ENCODE measurements at regions not wholly inside any gene's neighbourhood (a gene's known extent, or its start where the extent isn't known, plus 50 kb on each side); places are given as distances from the start of the nearest gene placed in this dataset.
"Not testable (repeated sequence)": the region's sequence is repeated elsewhere in the genome, so short reads cannot be mapped to it uniquely, and the experiment has no call there.

DNA sequence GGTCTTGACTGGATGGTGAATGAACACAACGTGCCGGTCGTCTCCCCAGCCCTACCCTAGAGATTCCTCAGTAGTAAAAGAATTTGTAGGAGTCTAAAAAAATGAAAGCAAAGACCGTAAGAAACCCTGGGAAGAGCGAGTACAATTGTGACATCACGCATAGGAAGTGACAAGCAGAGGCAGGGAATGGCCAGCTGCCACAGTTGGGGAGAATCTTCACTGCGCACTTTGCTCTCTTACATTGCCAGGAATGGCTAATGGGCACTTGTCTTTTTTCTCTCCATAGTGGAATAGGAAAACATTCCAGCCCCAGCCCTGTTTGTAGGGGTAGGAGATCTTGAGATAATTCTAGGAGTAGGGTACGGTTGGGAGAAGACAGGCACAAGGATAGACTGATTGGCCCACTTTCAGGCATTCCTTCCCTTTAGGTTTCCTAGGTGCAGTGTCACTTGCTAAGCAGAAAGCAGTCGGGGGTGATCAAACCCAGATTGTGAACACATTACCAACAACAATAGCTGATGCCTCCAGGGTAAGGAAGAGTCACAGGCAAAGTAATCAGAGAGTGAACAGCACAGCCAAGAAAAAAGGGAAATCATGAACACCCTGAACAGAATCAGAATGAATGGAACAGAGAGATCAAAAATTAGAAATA is 302.7 kb downstream of the MAN2A1 start:
- DNase-seq, result no peak

DNA sequence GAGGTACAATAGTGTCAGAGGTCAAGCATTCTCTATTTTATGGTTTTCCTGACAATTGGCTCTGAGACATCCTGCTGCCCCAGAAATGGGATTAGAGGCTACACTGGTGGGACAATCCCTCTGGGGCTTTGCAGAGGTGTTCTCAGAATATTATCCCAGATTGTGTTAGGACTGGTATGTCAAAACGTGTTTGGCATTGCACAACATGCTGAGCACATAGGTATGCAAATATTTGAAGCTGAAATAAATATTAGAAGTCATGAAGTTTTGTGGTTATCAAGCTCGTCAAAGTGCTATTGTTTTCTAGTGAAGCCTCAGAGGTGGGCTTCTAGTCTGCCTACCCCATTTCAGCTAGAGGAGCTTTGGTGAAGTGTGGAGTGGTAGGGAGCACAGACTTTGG is 304.4 kb downstream of the MAN2A1 start:
- no peak for DNase-seq

DNA sequence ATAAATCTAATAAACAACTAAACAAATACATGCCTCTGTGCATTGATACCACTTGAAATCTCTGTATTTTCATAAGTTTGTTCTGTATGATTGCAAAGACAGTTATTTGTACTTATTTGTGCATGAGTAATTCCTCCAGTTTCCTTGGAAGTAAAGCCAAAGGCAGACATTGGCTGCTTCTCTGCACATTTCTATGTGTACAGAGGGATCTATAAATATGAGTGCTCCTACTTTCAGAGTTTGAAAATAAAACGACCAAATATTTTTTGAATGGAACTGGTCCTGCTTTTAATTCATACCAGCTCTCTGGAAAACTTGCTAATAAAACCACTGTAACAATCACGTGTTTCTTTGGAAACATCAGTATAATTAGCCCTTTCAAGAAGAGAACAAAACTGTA is 306.5 kb downstream of the MAN2A1 start:
- DNase-seq, result no peak

DNA sequence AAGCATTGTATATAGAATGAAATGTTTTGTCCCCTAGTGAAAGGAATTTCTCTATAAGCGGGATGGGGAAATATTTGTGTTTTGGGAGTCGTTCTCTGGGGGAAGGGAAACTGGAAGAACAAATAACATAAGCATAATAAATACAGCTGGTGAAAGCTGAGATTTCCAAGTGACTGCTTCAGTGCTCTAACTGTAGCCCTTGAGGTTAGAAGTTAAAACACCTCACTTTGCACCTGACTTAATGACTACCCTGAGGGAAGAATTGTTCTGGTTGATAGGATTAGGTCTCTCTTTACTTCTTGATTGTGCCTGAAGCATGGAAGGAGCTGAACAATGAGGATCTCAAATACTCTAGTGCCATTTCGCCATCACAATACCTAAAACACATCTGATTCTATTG is 307.4 kb downstream of the MAN2A1 start:
- DNase-seq, result peak; percentile 9

DNA sequence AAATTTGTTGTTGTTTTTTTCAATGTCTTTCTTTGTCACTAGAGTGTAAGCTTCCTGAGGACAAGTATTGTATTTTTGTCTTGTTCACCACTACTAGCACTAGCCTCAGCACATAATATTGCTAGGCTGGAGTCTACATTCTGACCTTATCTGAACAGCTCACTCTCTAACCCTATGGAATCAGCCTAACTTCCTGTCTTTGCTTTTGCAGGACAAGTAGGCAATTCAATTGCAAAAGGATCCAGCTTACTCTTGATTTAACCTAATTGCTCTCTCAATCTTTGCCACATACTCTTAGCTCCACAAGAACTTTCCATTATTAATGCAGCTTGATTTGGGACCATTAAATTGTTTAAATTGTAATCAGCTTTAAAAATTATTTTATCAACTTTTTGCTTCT is 308.5 kb downstream of the MAN2A1 start:
- no peak for DNase-seq

DNA sequence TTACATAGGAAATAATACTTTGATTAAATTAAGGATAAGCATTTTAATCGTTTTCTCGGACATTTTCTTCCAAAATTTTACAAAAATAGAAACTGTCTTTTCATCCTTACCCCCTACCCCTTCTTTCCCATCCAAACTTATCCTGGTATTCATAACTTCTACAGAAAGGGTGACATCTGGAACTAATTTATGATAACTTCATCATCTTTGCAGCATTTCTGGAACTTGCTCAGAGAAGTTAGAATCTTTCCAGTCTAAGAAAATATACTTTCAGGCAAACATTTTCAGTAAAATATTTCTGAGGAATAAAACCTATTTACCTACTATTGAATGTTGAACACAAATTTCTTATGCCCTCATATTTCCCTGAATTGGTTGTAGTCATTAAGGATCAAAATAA is 309.0 kb downstream of the MAN2A1 start:
- DNase-seq, result no peak

DNA sequence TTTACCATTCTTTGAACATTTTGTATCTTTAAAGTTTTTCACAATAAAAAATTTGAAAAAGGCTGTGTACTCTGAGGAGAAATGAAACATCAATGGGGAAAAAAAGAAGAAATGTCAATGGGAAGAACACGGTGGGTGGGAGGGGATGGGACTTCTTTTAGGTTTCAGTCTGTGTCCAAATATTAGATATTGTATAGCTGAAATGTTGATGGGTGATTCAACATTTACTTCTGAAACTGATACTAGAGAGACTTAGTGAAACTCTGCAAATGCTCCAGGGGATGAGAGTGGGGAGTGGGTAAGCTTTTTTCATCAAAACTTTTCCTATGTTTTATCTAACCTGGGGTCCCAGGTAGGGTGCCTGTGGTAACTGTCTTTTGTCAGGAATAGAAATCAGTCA is 311.9 kb downstream of the MAN2A1 start:
- DNase-seq, result no peak

DNA sequence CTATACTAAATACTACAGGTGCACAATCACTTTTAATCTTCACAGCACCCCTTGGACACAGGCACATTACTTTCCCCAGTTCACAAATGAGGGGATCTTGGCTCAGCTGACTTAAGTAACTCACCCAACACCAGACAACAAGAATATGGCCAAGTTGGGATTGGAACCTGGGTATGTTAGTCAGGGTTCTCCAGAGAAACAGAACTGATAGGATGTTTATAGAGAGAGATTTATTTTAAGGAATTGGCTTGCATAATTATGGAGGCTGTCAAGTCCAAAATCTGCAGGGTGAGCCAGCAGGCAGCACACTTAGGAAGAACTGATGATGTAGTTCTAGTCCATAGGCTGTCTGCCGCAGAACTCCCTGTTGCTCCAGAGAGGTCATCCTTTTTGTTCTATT is 312.9 kb downstream of the MAN2A1 start:
- no peak for DNase-seq

DNA sequence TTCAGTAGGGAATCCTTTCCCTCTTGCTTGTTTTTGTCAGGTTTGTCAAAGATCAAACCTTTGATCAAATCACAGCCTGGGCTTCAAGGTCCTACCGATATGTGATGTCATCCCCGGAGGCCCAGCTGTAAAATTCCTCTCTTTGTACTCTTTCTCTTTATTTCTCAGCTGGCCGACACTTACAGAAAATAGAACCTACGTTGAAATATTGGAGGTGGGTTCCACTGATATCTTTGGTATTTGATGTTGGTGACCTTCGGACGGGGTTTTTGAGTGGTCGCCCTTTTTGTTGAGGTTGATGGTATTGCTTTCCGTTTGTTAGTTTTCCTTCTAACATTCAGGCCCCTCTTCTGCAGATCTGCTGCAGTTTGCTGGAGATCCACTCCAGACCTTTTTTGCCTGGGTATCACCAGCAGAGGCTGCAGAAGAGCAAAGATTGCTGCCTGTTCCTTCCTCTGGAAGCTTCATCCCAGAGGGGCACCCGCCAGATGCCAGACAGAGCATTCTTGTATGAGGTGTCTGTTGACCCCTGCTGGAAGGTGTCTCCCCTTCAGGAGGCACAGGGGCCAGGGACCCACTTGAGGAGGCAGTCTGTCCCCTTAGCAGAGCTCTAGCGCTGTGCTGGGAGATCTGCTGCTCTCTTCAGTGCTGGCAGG is 316.3 kb downstream of the MAN2A1 start:
- DNase-seq, result not testable (repeated sequence)

DNA sequence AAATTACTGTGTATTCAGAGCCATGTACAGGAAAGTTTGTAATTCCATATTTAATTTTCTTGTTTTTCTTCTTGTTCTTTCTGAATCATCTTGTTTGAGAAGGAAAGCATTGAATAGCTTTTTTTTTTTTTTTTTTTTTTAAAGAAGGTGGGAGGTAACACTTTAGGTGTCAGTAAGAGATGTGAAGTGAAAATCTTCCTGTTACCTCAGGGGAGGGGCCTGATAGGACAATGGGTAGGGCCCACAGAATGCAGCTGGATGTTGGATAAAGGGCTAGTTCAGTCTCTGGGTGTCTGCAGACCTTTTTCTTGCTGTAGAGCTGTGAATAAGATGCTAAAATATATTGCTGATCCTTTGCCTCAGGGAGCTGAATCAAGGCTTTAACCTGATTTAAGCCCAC is 317.4 kb downstream of the MAN2A1 start:
- no peak for DNase-seq

DNA sequence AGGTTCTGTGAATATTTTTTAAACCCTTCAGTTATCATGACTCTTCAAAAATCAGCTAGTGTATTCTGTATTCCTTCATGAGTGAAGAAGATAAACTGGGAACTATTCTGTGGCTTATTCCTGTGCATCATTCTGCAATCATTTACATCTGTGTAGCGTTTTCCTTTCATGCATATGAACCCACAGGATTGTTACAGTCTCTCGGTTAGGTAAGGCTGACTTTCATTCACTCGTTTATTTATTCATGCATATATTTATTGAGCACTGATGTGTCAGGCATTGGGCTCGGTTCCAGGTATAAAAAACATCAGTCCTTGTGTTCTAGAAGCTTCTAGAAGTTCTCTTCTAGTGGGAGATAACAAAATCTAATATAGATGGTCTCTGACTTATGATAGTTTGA is 318.4 kb downstream of the MAN2A1 start:
- DNase-seq, result no peak

DNA sequence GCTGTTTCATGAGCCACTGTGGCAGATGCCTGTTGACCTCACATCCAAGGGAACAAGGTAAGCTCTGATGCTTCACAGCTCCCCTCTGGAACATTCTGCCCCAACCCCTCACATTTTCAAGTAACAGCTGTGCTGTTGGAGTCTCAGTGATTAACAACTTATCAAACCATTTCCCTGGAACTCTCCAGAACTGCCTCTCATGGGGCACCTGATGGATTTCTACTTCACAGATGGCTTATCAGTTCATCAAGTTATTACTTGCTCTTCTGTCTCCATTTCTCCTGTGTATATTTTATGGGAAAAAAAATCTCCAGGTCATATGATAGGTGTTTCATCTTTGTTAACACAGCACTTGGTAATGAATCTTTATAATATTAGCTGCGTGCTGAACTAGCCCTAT is 322.4 kb downstream of the MAN2A1 start:
- DNase-seq, result no peak

DNA sequence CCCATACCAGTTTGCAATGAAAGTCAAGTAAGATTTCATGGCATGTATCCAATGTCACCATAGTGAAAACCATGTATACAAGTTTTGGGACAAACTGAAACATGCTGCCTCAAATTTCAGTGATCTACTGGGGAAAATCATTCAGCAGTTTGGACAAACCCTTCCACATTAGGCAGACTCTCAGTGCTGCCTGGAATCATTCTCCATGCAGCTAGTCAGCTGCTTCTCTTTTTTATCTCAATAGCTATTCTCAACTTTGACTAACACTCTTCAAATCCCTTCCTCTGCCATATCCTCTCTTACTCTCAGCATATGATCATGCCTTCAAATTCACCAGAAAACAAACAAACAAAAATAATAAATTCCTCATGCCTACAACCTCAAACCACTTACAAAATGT is 323.3 kb downstream of the MAN2A1 start:
- no peak for DNase-seq

DNA sequence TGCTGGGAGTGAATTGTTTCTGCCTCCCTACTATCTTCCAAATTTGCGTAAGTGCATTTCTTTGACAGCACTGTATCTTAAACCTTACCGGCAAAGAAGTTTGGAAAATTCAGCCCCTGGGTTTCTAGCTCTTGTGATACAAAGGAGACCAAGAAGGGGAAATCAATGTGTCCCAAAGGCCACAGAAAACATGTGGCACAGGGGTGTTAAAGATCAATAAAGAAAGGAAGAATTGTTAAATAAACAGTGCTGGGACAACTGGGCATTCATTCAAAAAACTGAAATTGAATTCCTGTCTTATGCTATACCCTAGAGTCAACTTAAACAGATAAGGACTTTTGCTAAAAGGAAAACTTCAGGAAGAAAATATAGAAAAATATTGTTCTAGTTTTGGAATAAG is 328.1 kb downstream of the MAN2A1 start:
- no peak for DNase-seq

DNA sequence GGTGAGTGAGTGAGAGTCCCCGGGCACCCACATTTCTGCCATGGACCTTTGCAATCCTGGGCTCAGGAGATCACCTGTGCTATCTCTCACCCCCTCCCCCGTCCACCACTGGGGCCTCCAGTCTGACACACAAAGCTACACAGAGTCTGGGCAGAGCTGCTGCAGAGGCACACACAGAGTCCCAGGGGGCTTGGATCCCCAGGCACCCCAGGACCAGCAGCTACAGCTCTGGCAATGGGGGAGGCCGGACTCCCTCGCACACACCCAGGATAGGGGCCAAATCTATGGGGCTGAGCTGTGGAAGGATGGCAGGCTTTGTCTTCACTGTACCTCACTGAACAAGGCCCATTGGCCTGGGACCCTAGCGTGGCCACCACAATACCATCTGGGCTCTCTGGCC is 328.8 kb downstream of the MAN2A1 start:
- no peak for DNase-seq

DNA sequence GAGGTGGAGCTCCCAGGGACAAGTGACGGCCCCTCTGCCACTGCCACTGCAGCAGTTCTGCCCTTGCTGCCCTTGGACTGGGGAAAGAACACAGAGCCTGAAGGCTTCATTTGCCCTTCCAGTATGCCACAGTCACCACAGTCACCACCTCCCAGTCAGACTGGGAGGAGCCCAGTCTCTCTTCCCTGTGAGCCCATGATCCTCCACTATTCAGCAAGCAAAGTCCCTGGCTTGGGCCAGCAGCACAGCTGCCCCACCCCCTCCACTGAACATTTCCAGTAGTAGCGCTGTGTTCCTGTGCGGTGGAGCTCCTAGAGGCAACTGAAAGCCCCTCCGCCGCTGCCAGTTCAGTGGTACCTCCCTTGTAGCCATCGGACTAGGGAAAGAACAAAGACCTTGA is 329.4 kb downstream of the MAN2A1 start:
- no peak for DNase-seq

DNA sequence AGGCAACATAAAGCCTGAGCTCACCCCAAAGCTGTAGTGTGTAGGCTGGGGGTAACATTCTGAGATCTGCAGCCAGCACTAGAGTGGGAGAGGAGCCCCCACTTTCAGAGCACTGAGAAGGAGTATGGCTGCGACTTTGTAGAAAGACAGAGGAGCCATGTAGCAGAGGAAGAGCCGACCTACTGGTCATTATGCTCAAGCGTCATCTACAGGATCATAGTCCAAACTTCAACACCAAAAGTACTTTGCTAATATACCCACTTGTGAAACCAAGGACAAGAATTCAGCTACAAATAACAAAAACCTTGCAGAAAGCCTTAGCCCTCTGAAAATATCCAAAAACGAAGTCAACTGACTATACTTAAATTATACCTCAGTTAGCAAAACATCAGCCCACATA is 330.1 kb downstream of the MAN2A1 start:
- DNase-seq, result no peak

DNA sequence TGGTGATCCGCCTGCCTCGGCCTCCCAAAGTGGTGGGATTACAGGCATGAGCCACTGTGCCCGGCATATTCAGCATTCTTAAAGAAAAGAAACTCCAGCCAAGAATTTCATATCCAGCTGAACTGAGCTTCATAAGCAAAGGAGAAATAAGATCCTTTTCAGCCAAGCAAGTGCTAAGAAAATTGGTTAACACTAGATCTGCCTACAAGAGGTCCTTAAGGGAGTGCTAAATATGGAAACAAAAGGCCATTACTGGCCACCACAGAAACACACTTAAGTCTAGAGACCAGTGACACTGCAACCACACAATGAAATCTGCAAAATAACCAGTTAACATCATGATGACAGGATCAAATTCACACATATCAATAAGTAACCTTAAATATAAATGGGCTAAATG is 331.5 kb downstream of the MAN2A1 start:
- no peak for DNase-seq

DNA sequence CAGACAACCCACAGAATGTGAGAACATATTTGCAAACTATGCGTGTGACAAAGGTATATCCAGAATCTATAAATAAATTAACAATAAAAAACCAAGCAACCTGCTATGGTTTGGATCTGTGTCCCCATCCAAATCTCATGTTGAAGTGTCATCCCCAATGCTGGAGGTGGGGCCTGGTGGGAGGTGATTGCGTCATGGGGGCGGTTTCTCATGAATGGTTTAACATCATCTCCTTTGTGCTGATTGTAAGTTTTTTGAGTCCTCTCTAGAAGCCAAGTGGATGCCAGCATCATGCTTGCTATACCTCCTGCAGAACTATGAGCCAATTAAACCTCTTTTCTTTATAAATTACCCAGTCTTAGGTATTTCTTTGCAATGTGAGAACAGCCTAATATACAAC is 335.4 kb downstream of the MAN2A1 start:
- no peak for DNase-seq

DNA sequence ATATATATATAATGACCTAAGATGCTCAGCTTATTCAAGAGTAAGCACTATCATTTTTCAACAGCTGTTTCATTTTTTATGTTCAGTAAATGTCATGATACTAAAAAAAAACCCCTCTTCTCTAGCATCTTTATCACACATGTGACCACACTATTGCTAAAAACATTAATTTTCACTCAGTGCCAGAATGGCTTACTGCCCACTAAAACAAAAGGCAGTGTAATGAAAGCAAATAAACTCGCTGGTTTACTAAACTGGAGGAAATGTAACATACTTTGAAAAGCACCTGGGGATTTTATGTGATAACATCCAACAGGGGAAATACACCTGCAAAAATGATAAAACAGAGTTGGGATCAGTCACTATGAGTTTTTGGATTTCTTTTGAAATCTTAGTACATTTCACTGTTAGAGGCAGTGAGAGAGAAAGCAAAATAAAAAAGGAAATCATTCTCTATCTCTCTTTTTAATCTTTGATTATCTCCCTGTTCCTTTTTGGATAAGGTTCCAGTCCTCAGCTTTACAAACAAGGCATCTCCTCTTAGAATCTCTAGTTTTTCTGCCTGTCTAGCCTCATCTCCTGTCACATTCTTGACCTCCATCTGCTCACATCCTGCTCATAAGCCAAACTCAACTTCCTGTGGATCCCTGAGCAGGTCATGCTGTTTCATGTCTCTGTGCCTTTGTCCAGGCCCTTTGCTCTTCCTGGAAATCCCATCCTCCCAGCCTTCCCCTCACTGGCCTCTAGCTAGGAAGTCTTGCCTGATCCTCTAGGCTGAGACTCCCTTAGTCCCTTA is 338.0 kb downstream of the MAN2A1 start:
- no peak for DNase-seq

DNA sequence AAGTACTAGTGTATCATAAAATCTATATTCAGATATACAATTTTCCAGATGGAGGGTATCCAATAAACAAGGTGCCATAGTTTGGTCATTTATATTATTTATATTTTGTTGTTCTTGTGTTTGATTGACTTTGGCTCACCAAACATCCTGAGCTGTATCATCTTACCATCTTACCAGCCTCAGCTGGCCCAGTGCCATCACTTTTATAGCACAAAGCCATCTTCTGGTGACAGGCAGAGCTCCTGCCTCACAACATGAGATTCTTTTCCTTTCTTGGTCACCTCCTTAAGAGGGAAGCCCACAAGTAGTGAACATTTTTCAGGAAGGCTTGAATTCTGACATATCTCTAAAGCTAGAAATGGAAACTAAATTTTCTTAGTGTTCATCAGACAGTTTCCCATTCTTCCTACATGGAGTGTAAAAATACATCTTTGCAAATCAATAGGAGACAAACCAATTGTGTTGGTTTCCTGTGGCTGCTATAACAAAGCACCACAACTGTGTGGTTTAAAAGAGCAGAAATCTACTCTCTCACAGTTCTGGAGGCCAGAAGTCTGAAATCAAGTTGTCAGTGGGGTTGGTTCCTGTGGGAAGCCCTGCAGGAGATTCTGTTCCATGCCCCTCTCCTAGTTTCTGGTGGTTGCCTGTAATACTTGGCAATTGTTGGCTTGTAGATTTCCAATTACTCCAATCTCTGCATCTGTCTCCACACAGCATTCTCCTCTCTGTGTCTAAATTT is 341.8 kb downstream of the MAN2A1 start:
- no peak for DNase-seq

DNA sequence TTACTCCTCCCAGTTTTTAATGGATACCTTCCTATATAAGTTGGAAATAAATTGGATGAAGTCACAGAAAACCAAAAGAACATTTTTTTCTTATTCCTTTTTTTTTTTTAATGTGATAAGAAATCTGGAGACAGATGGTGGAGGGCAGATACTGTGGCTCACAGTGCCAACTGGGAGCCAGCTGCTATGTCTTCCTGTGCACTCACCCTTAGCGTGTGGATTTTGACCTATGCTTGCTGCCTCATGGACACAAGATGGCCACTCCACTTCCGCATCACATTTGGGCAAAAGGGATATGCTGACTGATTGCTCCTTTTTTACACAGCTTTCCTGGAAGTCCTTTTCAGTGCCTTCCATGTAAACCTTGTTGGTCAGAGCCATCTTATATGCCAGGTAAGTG is 342.6 kb downstream of the MAN2A1 start:
- no peak for DNase-seq

DNA sequence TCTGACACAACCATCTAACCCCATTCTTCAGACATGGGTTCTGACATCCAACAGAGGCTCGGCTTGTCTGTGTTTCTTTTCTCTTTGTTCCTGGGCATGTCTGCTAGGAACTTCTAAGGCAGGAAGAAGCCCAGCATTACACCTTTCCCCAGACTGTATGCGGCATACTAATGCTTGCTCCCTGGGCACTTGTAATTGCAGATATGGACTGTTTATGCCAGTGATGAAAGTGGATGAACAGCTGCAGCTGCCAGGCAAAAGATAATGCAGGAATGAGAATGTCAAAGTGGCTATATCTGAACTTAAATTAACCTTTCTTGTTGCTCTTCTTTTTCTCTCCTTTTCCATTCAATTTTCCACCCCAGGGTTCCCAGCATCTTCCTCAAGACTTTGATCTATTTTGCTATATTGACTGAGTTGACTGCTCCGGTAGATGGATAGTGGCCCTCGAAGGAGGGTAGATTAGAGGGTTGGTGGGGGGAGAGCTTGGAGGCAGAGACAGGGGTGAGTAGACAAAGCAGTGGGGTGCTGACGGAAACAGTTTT is 344.4 kb downstream of the MAN2A1 start:
- DNase-seq, result no peak

Data from NCI-H526 treated with DMSO at 0.1 percent for 48 hours (cell line).